HEK293 (cell line): ENCODE measurements at regions not wholly inside any gene's neighbourhood (a gene's known extent, or its start where the extent isn't known, plus 50 kb on each side); places are given as distances from the start of the nearest gene placed in this dataset.

ENCODE experiments used
- HOXC10 ChIP-seq: sonication (generic); formaldehyde crosslinking; IDR thresholded peaks from 2 replicates; pipeline ENCODE4 v1.8.1; 2023; ENCODE audit warnings: mild to moderate bottlenecking, missing genetic modification reagents
- KLF10 ChIP-seq: fragments of 450-650 bp; IDR thresholded peaks from 2 replicates; pipeline ENCODE4 v1.5.1; 2018; ENCODE audit warnings: missing biosample characterization, mild to moderate bottlenecking, missing genetic modification characterization
- KLF8 ChIP-seq: fragments of 450-650 bp; formaldehyde crosslinking; IDR thresholded peaks from 2 replicates; pipeline ENCODE4 v1.5.1; 2016; ENCODE audit warnings: missing biosample characterization, missing genetic modification characterization
- PRDM1 ChIP-seq: fragments of 450-650 bp; formaldehyde crosslinking; IDR thresholded peaks from 2 replicates; pipeline ENCODE4; 2016; ENCODE audit warnings: missing biosample characterization, missing genetic modification characterization
- TRIM28 ChIP-seq: IDR thresholded peaks from 2 replicates; pipeline ENCODE4 v1.6.1; 2011; ENCODE audit warnings: low read length, control low read depth, borderline replicate concordance
- ZBTB17 ChIP-seq: fragments of 450-650 bp; formaldehyde crosslinking; IDR thresholded peaks from 2 replicates; pipeline ENCODE4 v1.5.1; 2016; ENCODE audit warnings: missing biosample characterization, missing genetic modification characterization
- ZBTB44 ChIP-seq: fragments of 450-650 bp; IDR thresholded peaks from 2 replicates; pipeline ENCODE4 v1.5.1; 2018; ENCODE audit warnings: missing biosample characterization, mild to moderate bottlenecking, missing genetic modification characterization
- ZBTB8A ChIP-seq: fragments of 450-650 bp; formaldehyde crosslinking; IDR thresholded peaks from 2 replicates; pipeline ENCODE4 v1.5.1; 2016; ENCODE audit warnings: missing biosample characterization, missing genetic modification characterization
- ZNF132 ChIP-seq: fragments of 450-650 bp; formaldehyde crosslinking; IDR thresholded peaks from 2 replicates; pipeline ENCODE4 v1.5.1; 2017; ENCODE audit warnings: missing biosample characterization, missing genetic modification characterization, borderline replicate concordance
- ZNF138 ChIP-seq: fragments of 450-650 bp; formaldehyde crosslinking; IDR thresholded peaks from 2 replicates; pipeline ENCODE4 v1.5.1; 2016; ENCODE audit warnings: missing biosample characterization, missing genetic modification characterization, borderline replicate concordance
- ZNF146 ChIP-seq: fragments of 450-650 bp; formaldehyde crosslinking; IDR thresholded peaks from 2 replicates; pipeline ENCODE4 v1.5.1; 2016; ENCODE audit warnings: missing biosample characterization, missing genetic modification characterization
- ZNF2 ChIP-seq: fragments of 450-650 bp; formaldehyde crosslinking; IDR thresholded peaks from 2 replicates; pipeline ENCODE4 v1.5.1; 2016; ENCODE audit warnings: missing biosample characterization, missing genetic modification characterization
- ZNF23 ChIP-seq: fragments of 450-650 bp; formaldehyde crosslinking; IDR thresholded peaks from 2 replicates; pipeline ENCODE4 v1.5.1; 2016; ENCODE audit warnings: missing biosample characterization, missing genetic modification characterization, borderline replicate concordance
- ZNF24 ChIP-seq: fragments of 450-650 bp; formaldehyde crosslinking; IDR thresholded peaks from 2 replicates; pipeline ENCODE4 v1.5.1; 2016; ENCODE audit warnings: missing biosample characterization, missing genetic modification characterization
- ZNF248 ChIP-seq: fragments of 450-650 bp; formaldehyde crosslinking; IDR thresholded peaks from 2 replicates; pipeline ENCODE4 v1.5.1; 2017; ENCODE audit warnings: missing biosample characterization, missing genetic modification characterization
- ZNF266 ChIP-seq: fragments of 450-650 bp; formaldehyde crosslinking; IDR thresholded peaks from 2 replicates; pipeline ENCODE4 v1.5.1; 2016; ENCODE audit warnings: missing biosample characterization, missing genetic modification characterization, low read depth
- ZNF311 ChIP-seq: fragments of 450-650 bp; formaldehyde crosslinking; IDR thresholded peaks from 2 replicates; pipeline ENCODE4 v1.5.1; 2017; ENCODE audit warnings: missing biosample characterization, missing genetic modification characterization, borderline replicate concordance
- ZNF449 ChIP-seq: fragments of 450-650 bp; formaldehyde crosslinking; IDR thresholded peaks from 2 replicates; pipeline ENCODE4 v1.5.1; 2017; ENCODE audit warnings: missing biosample characterization, mild to moderate bottlenecking, missing genetic modification characterization, moderate library complexity
- ZNF48 ChIP-seq: fragments of 450-650 bp; formaldehyde crosslinking; IDR thresholded peaks from 2 replicates; pipeline ENCODE4 v1.5.1; 2016; ENCODE audit warnings: missing biosample characterization, missing genetic modification characterization
- ZNF488 ChIP-seq: fragments of 450-650 bp; formaldehyde crosslinking; IDR thresholded peaks from 2 replicates; pipeline ENCODE4 v1.5.1; 2016; ENCODE audit warnings: missing biosample characterization, missing genetic modification characterization
- ZNF560 ChIP-seq: fragments of 450-650 bp; formaldehyde crosslinking; IDR thresholded peaks from 2 replicates; pipeline ENCODE4 v1.5.1; 2017; ENCODE audit warnings: missing biosample characterization, missing genetic modification characterization, borderline replicate concordance
- ZNF610 ChIP-seq: fragments of 450-650 bp; formaldehyde crosslinking; IDR thresholded peaks from 2 replicates; pipeline ENCODE4 v1.5.1; 2016; ENCODE audit warnings: missing biosample characterization, missing genetic modification characterization, borderline replicate concordance
- ZNF623 ChIP-seq: fragments of 450-650 bp; formaldehyde crosslinking; IDR thresholded peaks from 2 replicates; pipeline ENCODE4 v1.5.1; 2016; ENCODE audit warnings: missing biosample characterization, missing genetic modification characterization
- ZSCAN18 ChIP-seq: fragments of 450-650 bp; formaldehyde crosslinking; IDR thresholded peaks from 2 replicates; pipeline ENCODE4 v1.5.1; 2016; ENCODE audit warnings: missing biosample characterization, missing genetic modification characterization
- ZXDB ChIP-seq: fragments of 450-650 bp; formaldehyde crosslinking; IDR thresholded peaks from 2 replicates; pipeline ENCODE4 v1.5.1; 2016; ENCODE audit warnings: missing biosample characterization, missing genetic modification characterization
- TF ChIP-seq, protein P1 (sequence below): fragments of 450-650 bp; formaldehyde crosslinking; IDR thresholded peaks from 2 replicates; pipeline ENCODE4 v1.5.1; 2017; ENCODE audit warnings: missing biosample characterization, missing genetic modification characterization
- TF ChIP-seq, protein P2 (sequence below): fragments of 450-650 bp; formaldehyde crosslinking; IDR thresholded peaks from 2 replicates; pipeline ENCODE4 v1.5.1; 2016; ENCODE audit warnings: missing biosample characterization, missing genetic modification characterization
- TF ChIP-seq, protein P3 (sequence below): fragments of 450-650 bp; formaldehyde crosslinking; IDR thresholded peaks from 2 replicates; pipeline ENCODE4 v1.5.1; 2016; ENCODE audit warnings: missing biosample characterization, missing genetic modification characterization

- TF ChIP-seq ZBTB44 (tag by site-specific recombination) (no peak), HOXC10 (CRISPR knock-in tag) (no peak), ZNF266 (tag by site-specific recombination) (no peak), ZNF24 (tag by site-specific recombination) (no peak), TRIM28 (no peak), ZNF560 (tag by site-specific recombination) (no peak), ZNF610 (tag by site-specific recombination) (peak; percentile 36; the same call in 1 of the 2 replicates), ZNF132 (tag by site-specific recombination) (no peak), ZNF146 (tag by site-specific recombination) (no peak), ZNF48 (tag by site-specific recombination) (no peak), ZBTB17 (no peak), PRDM1 (no peak), ZSCAN18 (tag by site-specific recombination) (no peak), ZNF623 (no peak), ZNF488 (no peak), KLF10 (tag by site-specific recombination) (no peak), ZNF23 (no peak), ZNF311 (tag by site-specific recombination) (no peak), ZXDB (tag by site-specific recombination) (peak; percentile 85), ZNF138 (no peak), ZNF248 (tag by site-specific recombination) (no peak), ZNF2 (tag by site-specific recombination) (no peak), KLF8 (tag by site-specific recombination) (no peak), ZNF449 (tag by site-specific recombination) (no peak), ZBTB8A (tag by site-specific recombination) (no peak)
- TF ChIP-seq, protein P1, sequence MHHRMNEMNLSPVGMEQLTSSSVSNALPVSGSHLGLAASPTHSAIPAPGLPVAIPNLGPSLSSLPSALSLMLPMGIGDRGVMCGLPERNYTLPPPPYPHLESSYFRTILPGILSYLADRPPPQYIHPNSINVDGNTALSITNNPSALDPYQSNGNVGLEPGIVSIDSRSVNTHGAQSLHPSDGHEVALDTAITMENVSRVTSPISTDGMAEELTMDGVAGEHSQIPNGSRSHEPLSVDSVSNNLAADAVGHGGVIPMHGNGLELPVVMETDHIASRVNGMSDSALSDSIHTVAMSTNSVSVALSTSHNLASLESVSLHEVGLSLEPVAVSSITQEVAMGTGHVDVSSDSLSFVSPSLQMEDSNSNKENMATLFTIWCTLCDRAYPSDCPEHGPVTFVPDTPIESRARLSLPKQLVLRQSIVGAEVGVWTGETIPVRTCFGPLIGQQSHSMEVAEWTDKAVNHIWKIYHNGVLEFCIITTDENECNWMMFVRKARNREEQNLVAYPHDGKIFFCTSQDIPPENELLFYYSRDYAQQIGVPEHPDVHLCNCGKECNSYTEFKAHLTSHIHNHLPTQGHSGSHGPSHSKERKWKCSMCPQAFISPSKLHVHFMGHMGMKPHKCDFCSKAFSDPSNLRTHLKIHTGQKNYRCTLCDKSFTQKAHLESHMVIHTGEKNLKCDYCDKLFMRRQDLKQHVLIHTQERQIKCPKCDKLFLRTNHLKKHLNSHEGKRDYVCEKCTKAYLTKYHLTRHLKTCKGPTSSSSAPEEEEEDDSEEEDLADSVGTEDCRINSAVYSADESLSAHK (tag by site-specific recombination): peak; percentile 69; the same call in 1 of the 2 replicates
- TF ChIP-seq, protein P2, sequence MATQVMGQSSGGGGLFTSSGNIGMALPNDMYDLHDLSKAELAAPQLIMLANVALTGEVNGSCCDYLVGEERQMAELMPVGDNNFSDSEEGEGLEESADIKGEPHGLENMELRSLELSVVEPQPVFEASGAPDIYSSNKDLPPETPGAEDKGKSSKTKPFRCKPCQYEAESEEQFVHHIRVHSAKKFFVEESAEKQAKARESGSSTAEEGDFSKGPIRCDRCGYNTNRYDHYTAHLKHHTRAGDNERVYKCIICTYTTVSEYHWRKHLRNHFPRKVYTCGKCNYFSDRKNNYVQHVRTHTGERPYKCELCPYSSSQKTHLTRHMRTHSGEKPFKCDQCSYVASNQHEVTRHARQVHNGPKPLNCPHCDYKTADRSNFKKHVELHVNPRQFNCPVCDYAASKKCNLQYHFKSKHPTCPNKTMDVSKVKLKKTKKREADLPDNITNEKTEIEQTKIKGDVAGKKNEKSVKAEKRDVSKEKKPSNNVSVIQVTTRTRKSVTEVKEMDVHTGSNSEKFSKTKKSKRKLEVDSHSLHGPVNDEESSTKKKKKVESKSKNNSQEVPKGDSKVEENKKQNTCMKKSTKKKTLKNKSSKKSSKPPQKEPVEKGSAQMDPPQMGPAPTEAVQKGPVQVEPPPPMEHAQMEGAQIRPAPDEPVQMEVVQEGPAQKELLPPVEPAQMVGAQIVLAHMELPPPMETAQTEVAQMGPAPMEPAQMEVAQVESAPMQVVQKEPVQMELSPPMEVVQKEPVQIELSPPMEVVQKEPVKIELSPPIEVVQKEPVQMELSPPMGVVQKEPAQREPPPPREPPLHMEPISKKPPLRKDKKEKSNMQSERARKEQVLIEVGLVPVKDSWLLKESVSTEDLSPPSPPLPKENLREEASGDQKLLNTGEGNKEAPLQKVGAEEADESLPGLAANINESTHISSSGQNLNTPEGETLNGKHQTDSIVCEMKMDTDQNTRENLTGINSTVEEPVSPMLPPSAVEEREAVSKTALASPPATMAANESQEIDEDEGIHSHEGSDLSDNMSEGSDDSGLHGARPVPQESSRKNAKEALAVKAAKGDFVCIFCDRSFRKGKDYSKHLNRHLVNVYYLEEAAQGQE: no peak
- TF ChIP-seq, protein P3, sequence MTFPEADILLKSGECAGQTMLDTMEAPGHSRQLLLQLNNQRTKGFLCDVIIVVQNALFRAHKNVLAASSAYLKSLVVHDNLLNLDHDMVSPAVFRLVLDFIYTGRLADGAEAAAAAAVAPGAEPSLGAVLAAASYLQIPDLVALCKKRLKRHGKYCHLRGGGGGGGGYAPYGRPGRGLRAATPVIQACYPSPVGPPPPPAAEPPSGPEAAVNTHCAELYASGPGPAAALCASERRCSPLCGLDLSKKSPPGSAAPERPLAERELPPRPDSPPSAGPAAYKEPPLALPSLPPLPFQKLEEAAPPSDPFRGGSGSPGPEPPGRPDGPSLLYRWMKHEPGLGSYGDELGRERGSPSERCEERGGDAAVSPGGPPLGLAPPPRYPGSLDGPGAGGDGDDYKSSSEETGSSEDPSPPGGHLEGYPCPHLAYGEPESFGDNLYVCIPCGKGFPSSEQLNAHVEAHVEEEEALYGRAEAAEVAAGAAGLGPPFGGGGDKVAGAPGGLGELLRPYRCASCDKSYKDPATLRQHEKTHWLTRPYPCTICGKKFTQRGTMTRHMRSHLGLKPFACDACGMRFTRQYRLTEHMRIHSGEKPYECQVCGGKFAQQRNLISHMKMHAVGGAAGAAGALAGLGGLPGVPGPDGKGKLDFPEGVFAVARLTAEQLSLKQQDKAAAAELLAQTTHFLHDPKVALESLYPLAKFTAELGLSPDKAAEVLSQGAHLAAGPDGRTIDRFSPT: no peak
Observed at GRCh38 chr12:89907659-89908058, 199.0 kb upstream of the ATP2B1 start (continued).
